Trophoblast cell (in vitro differentiated cells and primary cell): ENCODE measurements at regions not wholly inside any gene's neighbourhood (a gene's known extent, or its start where the extent isn't known, plus 50 kb on each side); places are given as distances from the start of the nearest gene placed in this dataset.

ENCODE experiments used
- DNase-seq, 2 donors: peaks; one replicate each; pipeline ENCODE4 v3.0.0-alpha.2; 2016
- H2AFZ ChIP-seq: 2 replicates; pipeline ENCODE4 v1.6.1; 2013; ENCODE audit warnings: low read length, moderate library complexity, mild to moderate bottlenecking; ENCODE audit not compliant: insufficient read depth, poor library complexity
- H2AK5ac ChIP-seq: 2 replicates; pipeline ENCODE4 v1.6.1; 2013; ENCODE audit warnings: mild to moderate bottlenecking, low read length
- H2BK120ac ChIP-seq: 2 replicates; pipeline ENCODE4 v1.6.1; 2013; ENCODE audit warnings: low read length, mild to moderate bottlenecking, moderate library complexity; ENCODE audit not compliant: insufficient read depth, poor library complexity
- H2BK12ac ChIP-seq: 2 replicates; pipeline ENCODE4 v1.6.1; 2013; ENCODE audit warnings: mild to moderate bottlenecking, low read length, moderate library complexity
- H2BK5ac ChIP-seq: 2 replicates; pipeline ENCODE4 v1.6.1; 2013; ENCODE audit warnings: low read length, low read depth, moderate library complexity, mild to moderate bottlenecking; ENCODE audit not compliant: poor library complexity
- H3K14ac ChIP-seq: 2 replicates; pipeline ENCODE4 v1.6.1; 2013; ENCODE audit warnings: mild to moderate bottlenecking, low read length
- H3K18ac ChIP-seq: 2 replicates; pipeline ENCODE4 v1.6.1; 2013; ENCODE audit warnings: mild to moderate bottlenecking, low read length
- H3K23ac ChIP-seq: 2 replicates; pipeline ENCODE4 v1.6.1; 2013; ENCODE audit warnings: low read length
- H3K27ac ChIP-seq: 2 replicates; pipeline ENCODE4 v1.5.1; 2013; ENCODE audit warnings: low read depth, mild to moderate bottlenecking, inconsistent platforms, low read length, moderate library complexity
- H3K27me3 ChIP-seq: 2 replicates; pipeline ENCODE4 v1.6.1; 2013; ENCODE audit warnings: inconsistent platforms, mild to moderate bottlenecking, low read length, moderate library complexity; ENCODE audit not compliant: insufficient read depth
- H3K36me3 ChIP-seq, 2 experiments: 1 replicate in 1 of 2; 2 replicates in 1 of 2; pipeline ENCODE4 v1.6.1; 2013; ENCODE audit warnings: low read length in 2 of 2, mild to moderate bottlenecking in 2 of 2, moderate library complexity in 1 of 2; ENCODE audit not compliant: insufficient read depth in 2 of 2, control insufficient read depth in 1 of 2
- H3K4ac ChIP-seq: 2 replicates; pipeline ENCODE4 v1.6.1; 2013; ENCODE audit warnings: low read depth, mild to moderate bottlenecking, low read length, moderate library complexity
- H3K4me1 ChIP-seq, 2 experiments: 1 replicate in 1 of 2; 2 replicates in 1 of 2; pipeline ENCODE4 v1.6.1; 2013; ENCODE audit warnings: low read length in 2 of 2, mild to moderate bottlenecking in 2 of 2, moderate library complexity in 1 of 2; ENCODE audit not compliant: insufficient read depth in 2 of 2, control insufficient read depth in 1 of 2
- H3K4me2 ChIP-seq: 2 replicates; pipeline ENCODE4 v1.6.1; 2013; ENCODE audit warnings: inconsistent platforms, mild to moderate bottlenecking, low read length, moderate library complexity
- H3K4me3 ChIP-seq: 2 replicates; pipeline ENCODE4 v1.5.1; 2013; ENCODE audit warnings: mild to moderate bottlenecking, low read depth, low read length, inconsistent platforms
- H3K79me1 ChIP-seq: one replicate; pipeline ENCODE4 v1.6.1; 2013; ENCODE audit warnings: low read length
- H3K79me2 ChIP-seq: 2 replicates; pipeline ENCODE4 v1.6.1; 2013; ENCODE audit warnings: low read length, mild to moderate bottlenecking; ENCODE audit not compliant: control insufficient read depth, insufficient read depth, poor library complexity
- H3K9ac ChIP-seq: 2 replicates; pipeline ENCODE4 v1.6.1; 2013; ENCODE audit warnings: mild to moderate bottlenecking, low read length
- H3K9me3 ChIP-seq: 2 replicates; pipeline ENCODE4 v1.6.1; 2013; ENCODE audit warnings: low read depth, mild to moderate bottlenecking, control low read depth, inconsistent platforms, low read length; ENCODE audit not compliant: insufficient read depth
- H4K12ac ChIP-seq: 2 replicates; pipeline ENCODE4 v1.6.1; 2013; ENCODE audit warnings: low read depth, mild to moderate bottlenecking, low read length, moderate library complexity
- H4K8ac ChIP-seq: 2 replicates; pipeline ENCODE4 v1.6.1; 2013; ENCODE audit warnings: low read depth, mild to moderate bottlenecking, low read length, moderate library complexity
- H4K91ac ChIP-seq: one replicate; pipeline ENCODE4 v1.6.1; 2013; ENCODE audit warnings: low read depth, mild to moderate bottlenecking, low read length, moderate library complexity
- WGBS: extraction: QIAGEN DNeasy Blood & Tissue Kit; methylation state at CpG from one replicate; pipeline ENCODE4 v1.1.7; 2013; ENCODE audit warnings: missing lambda C conversion rate; ENCODE audit not compliant: insufficient read length, insufficient coverage; ENCODE audit errors: extremely low coverage; 5-methylcytosine and 5-hydroxymethylcytosine counted together

DNA sequence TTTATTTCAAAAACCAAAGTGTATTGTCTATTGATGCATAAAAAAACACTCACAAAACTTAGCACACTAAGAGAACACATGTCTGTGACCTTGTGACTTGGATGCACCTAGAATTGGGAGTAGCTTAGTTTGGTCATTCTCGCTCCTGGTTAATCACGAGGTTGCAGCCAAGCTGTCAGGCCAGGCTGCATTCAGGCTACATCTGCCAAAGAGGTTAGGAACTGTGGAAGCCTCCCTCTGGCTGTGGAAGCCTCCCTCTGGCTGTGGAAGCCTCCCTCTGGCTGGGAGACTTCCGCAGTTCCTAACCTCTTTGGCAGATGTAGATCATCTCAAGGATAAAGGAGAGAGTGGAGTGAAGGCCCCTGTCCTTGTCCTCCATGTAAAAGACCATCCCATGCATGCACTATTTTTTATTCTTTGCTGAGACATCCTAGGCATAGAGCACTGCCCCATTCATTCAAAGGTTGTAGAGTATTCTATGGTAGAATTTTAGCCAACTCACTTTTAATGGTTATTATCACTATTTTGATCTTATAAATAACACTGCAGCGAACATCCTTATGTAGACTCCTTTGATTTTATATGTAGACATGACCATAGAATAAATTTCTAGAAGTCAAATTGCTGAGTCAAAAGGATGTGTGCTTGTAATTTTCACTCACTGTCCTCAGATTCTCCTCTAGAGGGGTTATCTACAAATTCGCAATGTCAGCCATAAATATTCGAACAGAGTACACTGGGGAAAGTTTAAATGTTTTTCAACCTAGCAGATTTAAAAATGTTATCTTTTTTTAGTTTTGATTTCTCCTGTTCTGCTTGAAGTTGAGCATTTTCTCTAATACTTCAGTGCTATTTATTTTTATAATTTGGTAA, 63.0 kb upstream of the IGLL5 start:
- Histone ChIP-seq H3K27me3 (no peaks in the 10 kb centered on the region), H2AFZ (no peak overlapping the region), H4K8ac (no peak overlapping the region), H3K9me3 (peaks cover 13% of the 10 kb centered on the region), H3K9ac (no peak overlapping the region), H3K4me2 (no peak overlapping the region), H3K36me3 (no peaks in the 10 kb centered on the region), H2BK120ac (no peak overlapping the region), H3K4ac (no peak overlapping the region), H3K27ac (no peak overlapping the region), H3K4me1 (no peaks in the 10 kb centered on the region), H2BK5ac (no peak overlapping the region), H2AK5ac (no peak overlapping the region), H3K18ac (no peak overlapping the region), H4K91ac (no peak overlapping the region), H3K4me3 (no peak overlapping the region), H3K14ac (no peak overlapping the region), H3K23ac (no peak overlapping the region), H3K79me1 (no peaks in the 10 kb centered on the region), H2BK12ac (no peak overlapping the region), H3K79me2 (no peaks in the 10 kb centered on the region), H4K12ac (no peak overlapping the region)
- WGBS = no CpG with 5 or more reads among the region's 6 CpGs
- no peak for DNase-seq

- Histone ChIP-seq H3K23ac (no peak overlapping the region), H4K91ac (no peak overlapping the region), H4K12ac (no peak overlapping the region), H3K9ac (no peak overlapping the region), H3K9me3 (peaks cover 11% of the 10 kb centered on the region), H2BK5ac (no peak overlapping the region), H3K4me2 (no peak overlapping the region), H2BK12ac (no peak overlapping the region), H3K36me3 (no peaks in the 10 kb centered on the region), H3K4me1 (no peaks in the 10 kb centered on the region), H3K4me3 (no peak overlapping the region), H4K8ac (no peak overlapping the region), H3K79me2 (no peaks in the 10 kb centered on the region), H3K79me1 (no peaks in the 10 kb centered on the region), H2AFZ (no peak overlapping the region), H2BK120ac (no peak overlapping the region), H3K27ac (no peak overlapping the region), H2AK5ac (no peak overlapping the region), H3K14ac (no peak overlapping the region), H3K4ac (no peak overlapping the region), H3K18ac (no peak overlapping the region), H3K27me3 (no peaks in the 10 kb centered on the region)
- no CpG with 5 or more reads among the region's 2 CpGs for WGBS
- DNase-seq = no peak
These were observed 62.4 kb upstream of the IGLL5 start for GRCh38 chr22:22825213-22825593.

DNA sequence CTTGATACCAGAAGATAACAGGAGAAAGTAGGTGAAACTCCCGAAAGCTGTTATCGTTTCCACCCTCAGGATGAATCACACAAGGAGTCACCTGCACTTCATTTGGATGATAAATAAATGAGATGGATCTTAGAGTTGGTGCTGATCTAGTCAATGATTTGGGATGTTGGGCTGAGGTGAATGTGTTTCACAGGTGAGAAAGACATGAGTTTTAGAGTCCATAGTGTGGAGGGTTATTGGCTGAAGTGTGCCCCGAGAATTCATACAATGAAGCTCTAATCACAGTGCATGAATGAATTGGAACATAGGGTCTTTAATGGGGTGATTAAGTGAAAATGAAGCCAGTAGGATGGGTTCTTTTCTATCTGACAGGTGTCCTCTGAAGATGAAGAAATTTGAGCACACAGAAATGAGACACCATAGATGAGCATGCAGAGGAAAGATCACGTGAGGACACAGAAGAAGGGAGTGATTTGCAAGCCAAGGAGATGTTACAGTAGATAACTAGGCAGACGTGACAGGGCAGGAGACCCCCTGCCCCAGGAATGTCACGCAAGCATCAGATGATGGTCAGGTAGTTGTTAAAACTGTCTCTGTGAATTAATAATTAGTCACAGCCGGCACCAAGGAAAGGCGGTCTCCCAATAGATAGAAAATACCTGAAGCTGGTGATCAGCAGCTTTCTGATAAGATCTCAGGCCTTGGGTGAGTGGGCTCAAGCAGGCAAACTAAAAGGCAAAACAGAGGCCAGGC, 60.3 kb upstream of the IGLL5 start:
- Histone ChIP-seq H3K9me3 (peaks cover 4% of the 10 kb centered on the region), H4K91ac (no peak overlapping the region), H3K4me3 (no peak overlapping the region), H2AK5ac (no peak overlapping the region), H3K23ac (no peak overlapping the region), H3K18ac (no peak overlapping the region), H3K14ac (no peak overlapping the region), H3K79me2 (no peaks in the 10 kb centered on the region), H2BK120ac (no peak overlapping the region), H3K79me1 (no peaks in the 10 kb centered on the region), H3K27me3 (no peaks in the 10 kb centered on the region), H2BK12ac (no peak overlapping the region), H4K8ac (no peak overlapping the region), H4K12ac (no peak overlapping the region), H3K9ac (no peak overlapping the region), H2AFZ (no peak overlapping the region), H3K36me3 (no peaks in the 10 kb centered on the region), H3K4me1 (no peaks in the 10 kb centered on the region), H3K4ac (no peak overlapping the region), H2BK5ac (no peak overlapping the region), H3K4me2 (no peak overlapping the region), H3K27ac (no peak overlapping the region)
- WGBS = no CpG with 5 or more reads among the region's 8 CpGs
- DNase-seq = peak in 1 of 2 donors; percentile 3

- H2AFZ ChIP-seq = no peak overlapping the region
- no peak overlapping the region for H3K9ac ChIP-seq
- no peaks in the 10 kb centered on the region for H3K4me1 ChIP-seq
- no peak overlapping the region for H3K4me3 ChIP-seq
- no peaks in the 10 kb centered on the region for H3K36me3 ChIP-seq
- no peak overlapping the region for H2BK12ac ChIP-seq
- no peak overlapping the region for H2BK120ac ChIP-seq
- H3K27me3 ChIP-seq = no peaks in the 10 kb centered on the region
- no peak for DNase-seq
- no peak overlapping the region for H2AK5ac ChIP-seq
- no peak overlapping the region for H4K91ac ChIP-seq
- no peaks in the 10 kb centered on the region for H3K79me1 ChIP-seq
- no peaks in the 10 kb centered on the region for H3K79me2 ChIP-seq
- H4K12ac ChIP-seq = no peak overlapping the region
- H3K14ac ChIP-seq = no peak overlapping the region
- no peak overlapping the region for H3K4ac ChIP-seq
- H3K27ac ChIP-seq = no peak overlapping the region
- WGBS = no CpG with 5 or more reads among the region's 2 CpGs
- no peak overlapping the region for H3K4me2 ChIP-seq
- no peak overlapping the region for H3K18ac ChIP-seq
- H2BK5ac ChIP-seq = no peak overlapping the region
- H4K8ac ChIP-seq = no peak overlapping the region
- H3K9me3 ChIP-seq = peaks cover 6% of the 10 kb centered on the region
- H3K23ac ChIP-seq = no peak overlapping the region
These were observed 57.4 kb upstream of the IGLL5 start for GRCh38 chr22:22830193-22830592.
